ENCODE measurements at regions not wholly inside any gene's neighbourhood (a gene's known extent, or its start where the extent isn't known, plus 50 kb on each side); places are given as distances from the start of the nearest gene placed in this dataset.
A peak's percentile ranks its signal among the peaks of the same experiment; 100 is the strongest.
"Not testable (repeated sequence)": the region's sequence is repeated elsewhere in the genome, so short reads cannot be mapped to it uniquely, and the experiment has no call there.

GRCh38 chr14:37851054-37851453 lies 255.6 kb downstream of the TTC6 start:
- DNase-seq = no peak

- no peak for DNase-seq
These were observed 260.4 kb downstream of the TTC6 start for GRCh38 chr14:37855871-37856270.

GRCh38 chr14:37857774-37858266 lies 262.4 kb downstream of the TTC6 start:
- DNase-seq = no peak

GRCh38 chr14:37858733-37859132 lies 263.3 kb downstream of the TTC6 start:
- DNase-seq = no peak

- DNase-seq = no peak
These were observed 263.7 kb downstream of the TTC6 start for GRCh38 chr14:37859177-37859576.

GRCh38 chr14:37862263-37862662 lies 266.8 kb downstream of the TTC6 start:
- DNase-seq = no peak

GRCh38 chr14:37864128-37864527 lies 268.7 kb downstream of the TTC6 start:
- no peak for DNase-seq

- DNase-seq = no peak
These were observed 269.7 kb downstream of the TTC6 start for GRCh38 chr14:37864861-37865718.

- DNase-seq = no peak
These were observed 270.5 kb downstream of the TTC6 start for GRCh38 chr14:37865719-37866549.

- DNase-seq = no peak
These were observed 274.2 kb downstream of the TTC6 start for GRCh38 chr14:37869633-37870032.

GRCh38 chr14:37870170-37870569 lies 274.7 kb downstream of the TTC6 start:
- DNase-seq = no peak

GRCh38 chr14:37870632-37871346 lies 275.4 kb downstream of the TTC6 start:
- no peak for DNase-seq

GRCh38 chr14:37874065-37874428 lies 278.6 kb downstream of the TTC6 start:
- DNase-seq = not testable (repeated sequence)

- DNase-seq = peak; percentile 37
These were observed 279.1 kb downstream of the TTC6 start for GRCh38 chr14:37874429-37875109.

GRCh38 chr14:37888234-37888633 lies 292.8 kb downstream of the TTC6 start:
- DNase-seq = no peak

- DNase-seq = no peak
These were observed 293.7 kb downstream of the TTC6 start for GRCh38 chr14:37889087-37889486.

GRCh38 chr14:37890095-37890494 lies 294.7 kb downstream of the TTC6 start:
- no peak for DNase-seq

GRCh38 chr14:37891500-37891899 lies 296.1 kb downstream of the TTC6 start:
- not testable (repeated sequence) for DNase-seq

- no peak for DNase-seq
These were observed 299.0 kb downstream of the TTC6 start for GRCh38 chr14:37894463-37894862.

GRCh38 chr14:37899365-37899764 lies 303.9 kb downstream of the TTC6 start:
- no peak for DNase-seq

GRCh38 chr14:37900561-37900960 lies 305.1 kb downstream of the TTC6 start:
- no peak for DNase-seq

- no peak for DNase-seq
These were observed 305.7 kb upstream of the SSTR1 start for GRCh38 chr14:37901978-37902377.
